ENCODE measurements at regions not wholly inside any gene's neighbourhood (a gene's known extent, or its start where the extent isn't known, plus 50 kb on each side); places are given as distances from the start of the nearest gene placed in this dataset.

DNA sequence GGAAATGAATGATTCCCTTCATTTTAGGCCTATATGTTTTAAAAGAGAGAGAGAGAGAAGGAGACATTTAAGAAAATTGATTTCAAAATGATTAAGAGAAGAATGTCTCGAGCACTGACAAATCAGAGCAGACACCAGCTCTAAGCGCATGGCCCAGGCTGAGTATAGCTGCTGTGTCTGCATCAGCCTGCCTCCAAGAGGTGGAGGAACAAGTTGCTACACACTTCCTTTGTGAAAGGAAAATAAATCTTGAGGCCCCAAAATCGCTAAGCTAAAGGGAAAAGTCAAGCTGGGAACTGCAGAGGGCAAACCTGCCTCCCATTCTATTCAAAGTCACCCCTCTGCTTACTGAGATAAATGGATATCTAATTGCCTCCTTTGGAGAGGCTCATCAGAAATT is 728.7 kb upstream of the TMEM132C start (continued):
- TF ChIP-seq, protein P1, sequence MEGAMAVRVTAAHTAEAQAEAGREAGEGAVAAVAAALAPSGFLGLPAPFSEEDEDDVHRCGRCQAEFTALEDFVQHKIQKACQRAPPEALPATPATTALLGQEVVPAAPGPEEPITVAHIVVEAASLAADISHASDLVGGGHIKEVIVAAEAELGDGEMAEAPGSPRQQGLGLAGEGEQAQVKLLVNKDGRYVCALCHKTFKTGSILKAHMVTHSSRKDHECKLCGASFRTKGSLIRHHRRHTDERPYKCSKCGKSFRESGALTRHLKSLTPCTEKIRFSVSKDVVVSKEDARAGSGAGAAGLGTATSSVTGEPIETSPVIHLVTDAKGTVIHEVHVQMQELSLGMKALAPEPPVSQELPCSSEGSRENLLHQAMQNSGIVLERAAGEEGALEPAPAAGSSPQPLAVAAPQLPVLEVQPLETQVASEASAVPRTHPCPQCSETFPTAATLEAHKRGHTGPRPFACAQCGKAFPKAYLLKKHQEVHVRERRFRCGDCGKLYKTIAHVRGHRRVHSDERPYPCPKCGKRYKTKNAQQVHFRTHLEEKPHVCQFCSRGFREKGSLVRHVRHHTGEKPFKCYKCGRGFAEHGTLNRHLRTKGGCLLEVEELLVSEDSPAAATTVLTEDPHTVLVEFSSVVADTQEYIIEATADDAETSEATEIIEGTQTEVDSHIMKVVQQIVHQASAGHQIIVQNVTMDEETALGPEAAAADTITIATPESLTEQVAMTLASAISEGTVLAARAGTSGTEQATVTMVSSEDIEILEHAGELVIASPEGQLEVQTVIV (IDR thresholded peaks at IDR 0.05; ENCODE audit: borderline replicate concordance, partially characterized antibody): no peak

DNA sequence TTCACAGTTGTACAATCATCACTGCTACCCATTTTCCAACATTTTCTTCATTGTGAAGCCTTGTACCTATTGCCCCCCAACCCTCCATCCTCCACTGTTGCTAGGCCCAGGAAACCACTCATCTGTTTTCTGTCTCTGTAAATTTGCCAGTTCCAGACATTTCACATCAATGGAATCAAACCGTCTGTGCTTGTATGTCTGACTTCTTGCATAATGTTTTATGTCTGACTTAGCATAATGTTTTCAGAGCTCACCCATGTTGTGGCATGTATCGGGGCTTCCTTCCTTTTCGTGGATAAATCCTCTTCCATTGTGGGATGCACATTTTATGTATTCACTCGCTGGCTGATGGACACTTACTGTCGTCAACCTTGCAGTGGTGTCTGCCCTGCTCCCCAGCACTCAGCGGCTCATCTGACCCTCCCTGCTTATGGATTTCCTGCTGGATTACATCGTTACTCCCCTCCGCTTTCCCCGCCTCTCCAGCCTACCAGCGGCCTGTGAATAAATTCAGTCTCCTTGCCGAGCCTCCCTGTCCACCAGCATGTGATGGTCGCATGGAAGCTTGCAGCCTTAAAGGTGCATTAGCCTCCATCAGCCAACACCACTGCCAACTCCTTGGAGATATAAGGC is 727.6 kb upstream of the TMEM132C start:
- FAIRE-seq (no peak), ATAC-seq (no peak), DNase-seq (ENCODE audit: low read depth, low spot score) (no peak)
- Histone ChIP-seq H3K4me2 (ENCODE audit: control insufficient read depth, insufficient read depth) (no peak overlapping the region), H3K27ac (ENCODE audit: control insufficient read depth, insufficient read depth) (no peak overlapping the region), H3K4me3 (no peak overlapping the region), H3K9ac (ENCODE audit: control insufficient read depth, insufficient read depth, low read length) (no peak overlapping the region), H3K36me3 (ENCODE audit: control insufficient read depth in 2 of 2, insufficient read depth in 2 of 2, low read length in 1 of 2) (no peaks in the 10 kb centered on the region), H3K4me1 (ENCODE audit: control insufficient read depth, insufficient read depth, low read length) (no peaks in the 10 kb centered on the region), H3K9me3 (replicated peaks; ENCODE audit: control insufficient read depth, insufficient read depth, low read length) (no peaks in the 10 kb centered on the region), H3K27me3 (replicated peaks in 1 of 2; ENCODE audit: control insufficient read depth in 2 of 2, insufficient read depth in 2 of 2, low read length in 1 of 2) (no peaks in the 10 kb centered on the region), H3K79me2 (ENCODE audit: control insufficient read depth, insufficient read depth, low read length) (no peaks in the 10 kb centered on the region), H2AFZ (ENCODE audit: control insufficient read depth, low read depth, low read length) (no peak overlapping the region), H4K20me1 (ENCODE audit: control insufficient read depth, insufficient read depth) (no peaks in the 10 kb centered on the region)
- intact Hi-C loops (cut with micrococcal nuclease; ENCODE audit: unreplicated experiment): no loop called here
- ChIA-PET RAD21 (ENCODE audit: unreplicated experiment) (interaction anchor here (1.0 kb wide), 1 partner anchor 17 kb away, joined by 4 read pairs; no protein-coding TSS in a partner anchor), SMC1A (ENCODE audit: uncharacterized antibody, unreplicated experiment) (interaction anchor here (1.2 kb wide), 1 partner anchor 17 kb away, joined by 4 read pairs; no protein-coding TSS in a partner anchor), CTCF (interaction anchor here (1.9 kb wide), 1 partner anchor 21 kb away, joined by 5 read pairs; no protein-coding TSS in a partner anchor), POLR2A (no interaction called here)
- WGBS (ENCODE audit: insufficient coverage, insufficient replicate concordance, low lambda C conversion rate, missing lambda C conversion rate): 52% methylated on average over 12 of the region's 12 CpGs
- in situ Hi-C loops (cut with MboI): no loop called here
- TF ChIP-seq ZSCAN29 (IDR thresholded peaks at IDR 0.05) (no peak), RUNX3 (IDR thresholded peaks at IDR 0.05; ENCODE audit: low read length) (no peak), WRNIP1 (IDR thresholded peaks at IDR 0.05; ENCODE audit: borderline replicate concordance, low read depth, low read length) (no peak), MXI1 (IDR thresholded peaks at IDR 0.05; ENCODE audit: low read depth, low read length) (no peak), NBN (IDR thresholded peaks at IDR 0.05) (no peak), CBX3 (IDR thresholded peaks at IDR 0.05; ENCODE audit: borderline replicate concordance, low read depth) (no peak), ZNF24 (IDR thresholded peaks at IDR 0.05) (no peak), ZNF622 (IDR thresholded peaks at IDR 0.05) (no peak), LARP7 (IDR thresholded peaks at IDR 0.05) (no peak), KAT2A (conservative IDR thresholded peaks at IDR 0.05; ENCODE audit: control insufficient read depth, low read depth, low read length) (no peak), TCF12 (IDR thresholded peaks at IDR 0.05; ENCODE audit: low read depth, low read length) (no peak), EGR1 (IDR thresholded peaks at IDR 0.05; ENCODE audit: borderline replicate concordance in 1 of 2, low read depth in 2 of 2, low read length in 2 of 2) (no peak), NR2F1 (conservative IDR thresholded peaks at IDR 0.05) (no peak), RBBP5 (conservative IDR thresholded peaks at IDR 0.05) (no peak)
- TF ChIP-seq, protein P2, sequence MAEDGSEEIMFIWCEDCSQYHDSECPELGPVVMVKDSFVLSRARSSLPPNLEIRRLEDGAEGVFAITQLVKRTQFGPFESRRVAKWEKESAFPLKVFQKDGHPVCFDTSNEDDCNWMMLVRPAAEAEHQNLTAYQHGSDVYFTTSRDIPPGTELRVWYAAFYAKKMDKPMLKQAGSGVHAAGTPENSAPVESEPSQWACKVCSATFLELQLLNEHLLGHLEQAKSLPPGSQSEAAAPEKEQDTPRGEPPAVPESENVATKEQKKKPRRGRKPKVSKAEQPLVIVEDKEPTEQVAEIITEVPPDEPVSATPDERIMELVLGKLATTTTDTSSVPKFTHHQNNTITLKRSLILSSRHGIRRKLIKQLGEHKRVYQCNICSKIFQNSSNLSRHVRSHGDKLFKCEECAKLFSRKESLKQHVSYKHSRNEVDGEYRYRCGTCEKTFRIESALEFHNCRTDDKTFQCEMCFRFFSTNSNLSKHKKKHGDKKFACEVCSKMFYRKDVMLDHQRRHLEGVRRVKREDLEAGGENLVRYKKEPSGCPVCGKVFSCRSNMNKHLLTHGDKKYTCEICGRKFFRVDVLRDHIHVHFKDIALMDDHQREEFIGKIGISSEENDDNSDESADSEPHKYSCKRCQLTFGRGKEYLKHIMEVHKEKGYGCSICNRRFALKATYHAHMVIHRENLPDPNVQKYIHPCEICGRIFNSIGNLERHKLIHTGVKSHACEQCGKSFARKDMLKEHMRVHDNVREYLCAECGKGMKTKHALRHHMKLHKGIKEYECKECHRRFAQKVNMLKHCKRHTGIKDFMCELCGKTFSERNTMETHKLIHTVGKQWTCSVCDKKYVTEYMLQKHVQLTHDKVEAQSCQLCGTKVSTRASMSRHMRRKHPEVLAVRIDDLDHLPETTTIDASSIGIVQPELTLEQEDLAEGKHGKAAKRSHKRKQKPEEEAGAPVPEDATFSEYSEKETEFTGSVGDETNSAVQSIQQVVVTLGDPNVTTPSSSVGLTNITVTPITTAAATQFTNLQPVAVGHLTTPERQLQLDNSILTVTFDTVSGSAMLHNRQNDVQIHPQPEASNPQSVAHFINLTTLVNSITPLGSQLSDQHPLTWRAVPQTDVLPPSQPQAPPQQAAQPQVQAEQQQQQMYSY (CRISPR knock-in tag; IDR thresholded peaks at IDR 0.05): no peak
- TF ChIP-seq, protein P3, sequence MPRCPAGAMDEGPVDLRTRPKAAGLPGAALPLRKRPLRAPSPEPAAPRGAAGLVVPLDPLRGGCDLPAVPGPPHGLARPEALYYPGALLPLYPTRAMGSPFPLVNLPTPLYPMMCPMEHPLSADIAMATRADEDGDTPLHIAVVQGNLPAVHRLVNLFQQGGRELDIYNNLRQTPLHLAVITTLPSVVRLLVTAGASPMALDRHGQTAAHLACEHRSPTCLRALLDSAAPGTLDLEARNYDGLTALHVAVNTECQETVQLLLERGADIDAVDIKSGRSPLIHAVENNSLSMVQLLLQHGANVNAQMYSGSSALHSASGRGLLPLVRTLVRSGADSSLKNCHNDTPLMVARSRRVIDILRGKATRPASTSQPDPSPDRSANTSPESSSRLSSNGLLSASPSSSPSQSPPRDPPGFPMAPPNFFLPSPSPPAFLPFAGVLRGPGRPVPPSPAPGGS (IDR thresholded peaks at IDR 0.05; ENCODE audit: borderline replicate concordance, insufficient read depth, low read depth, low read length, poor library complexity, severe bottlenecking): no peak
- BruUV-seq (replicated peaks): no TSS peak
